Stimulated activated naive B cell treated with anti-CD40 and anti-IgM and Interleukin-4, amounts not matched to agents 10 μg/mL and 1 μg/mL and 100 μg/mL, for 72 hours (primary cell): ENCODE measurements at regions not wholly inside any gene's neighbourhood (a gene's known extent, or its start where the extent isn't known, plus 50 kb on each side); places are given as distances from the start of the nearest gene placed in this dataset.

Source experiments
- ATAC-seq, 2 donors: fragments of 150-1000 bp; cut with Tn5 transposase; replicated peaks; 2 replicates each; pipeline ENCODE4 v1.10.0; 2021; ENCODE audit warnings: moderate library complexity in 1 of 2
- DNase-seq: peaks from one replicate; pipeline ENCODE4 v3.0.0; 2021
- H3K27ac Mint-ChIP-seq: one replicate; pipeline ENCODE4 v1.8.0; 2022; ENCODE audit warnings: mild to moderate bottlenecking, mixed read lengths
- H3K27me3 Mint-ChIP-seq, 2 donors: one replicate each; pipeline ENCODE4 v1.8.0; 2022; ENCODE audit warnings: mixed read lengths in 2 of 2
- H3K36me3 Mint-ChIP-seq, 2 donors: one replicate each; pipeline ENCODE4 v1.8.0; 2022; ENCODE audit warnings: mixed read lengths in 2 of 2, mild to moderate bottlenecking in 1 of 2
- H3K4me1 Mint-ChIP-seq, 2 donors: one replicate each; pipeline ENCODE4 v1.8.0; 2022; ENCODE audit warnings: mixed read lengths in 2 of 2, mild to moderate bottlenecking in 1 of 2
- H3K4me3 Mint-ChIP-seq, 2 donors: one replicate each; pipeline ENCODE4 v1.8.0; 2022; ENCODE audit warnings: mild to moderate bottlenecking in 2 of 2, mixed read lengths in 2 of 2, moderate library complexity in 1 of 2
- H3K9me3 Mint-ChIP-seq, 2 donors: one replicate each; pipeline ENCODE4 v1.8.0; 2022; ENCODE audit warnings: mixed read lengths in 2 of 2, mild to moderate bottlenecking in 1 of 2

- Mint-ChIP-seq H3K27ac (no peak overlapping the region), H3K9me3 (peaks cover 8 to 14% of the 10 kb centered on the region in 2 donors), H3K36me3 (peaks cover 0 to 1% of the 10 kb centered on the region in 2 donors), H3K4me3 (no peak overlapping the region), H3K27me3 (peaks cover 3 to 42% of the 10 kb centered on the region in 2 donors), H3K4me1 (no peaks in the 10 kb centered on the region)
- no peak for DNase-seq
- ATAC-seq: no peak
These were observed 52.0 kb upstream of the NPTX2 start for GRCh38 chr7:98565103-98565502.

DNA sequence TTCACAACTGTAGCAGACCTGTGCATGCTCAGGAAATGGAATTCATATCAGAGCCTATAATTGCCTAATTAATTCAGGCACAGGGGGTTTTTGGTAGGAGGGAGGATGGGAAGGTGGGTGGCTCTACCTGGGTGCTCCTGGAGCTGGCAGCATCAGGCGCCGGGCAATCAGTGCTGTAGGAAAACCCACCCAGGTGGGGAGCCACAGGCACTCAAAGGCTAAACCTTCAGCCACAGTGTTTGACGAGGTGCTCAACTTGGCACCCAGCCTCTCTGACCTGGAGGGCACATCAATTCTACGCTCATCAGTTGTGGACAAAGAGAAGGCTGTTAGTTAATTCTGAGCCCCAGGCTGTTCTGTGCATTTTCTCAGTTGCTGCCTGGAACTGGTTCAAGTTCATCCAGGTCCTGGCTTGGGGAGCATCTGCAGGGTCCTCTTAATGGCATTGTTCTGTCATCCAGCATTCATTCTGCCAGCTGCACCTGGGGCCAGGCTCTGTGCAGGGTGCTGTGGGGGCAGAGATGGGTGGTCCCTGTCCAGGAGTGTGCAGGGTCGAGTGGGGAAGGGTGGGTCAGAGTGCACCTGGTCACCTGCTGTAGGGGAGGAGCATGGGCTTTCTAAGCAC is 54.1 kb upstream of the NPTX2 start:
- DNase-seq (no peak), ATAC-seq (no peak)
- peaks cover 0 to 1% of the 10 kb centered on the region in 2 donors for H3K36me3 Mint-ChIP-seq
- H3K9me3 Mint-ChIP-seq: peaks cover 15 to 20% of the 10 kb centered on the region in 2 donors
- no peak overlapping the region for H3K4me3 Mint-ChIP-seq
- no peaks in the 10 kb centered on the region for H3K4me1 Mint-ChIP-seq
- H3K27me3 Mint-ChIP-seq: peaks cover 0 to 34% of the 10 kb centered on the region in 2 donors
- H3K27ac Mint-ChIP-seq: no peak overlapping the region

DNA sequence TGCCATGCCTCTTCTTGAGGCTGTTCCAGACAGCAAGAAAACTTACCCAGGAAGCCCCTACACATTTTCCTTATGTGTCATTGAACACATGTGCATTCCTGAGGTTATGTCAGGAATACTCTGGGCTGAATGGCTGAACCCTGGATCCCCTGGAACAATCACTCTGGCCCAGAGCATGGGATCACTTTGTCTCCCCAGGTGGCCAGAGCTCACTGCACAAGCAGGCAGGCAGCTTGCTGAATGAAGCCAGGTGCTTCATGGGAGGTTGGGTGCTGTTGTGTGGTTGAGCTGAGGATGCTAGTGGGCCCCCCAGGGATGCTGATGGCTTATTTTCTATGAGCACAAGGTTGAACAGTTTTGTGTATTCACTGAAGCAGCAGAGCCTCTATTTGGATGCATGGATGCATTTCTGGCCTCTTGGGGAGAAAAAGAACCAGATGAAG is 54.7 kb upstream of the NPTX2 start:
- peaks cover 0 to 34% of the 10 kb centered on the region in 2 donors for H3K27me3 Mint-ChIP-seq
- H3K27ac Mint-ChIP-seq: no peak overlapping the region
- H3K36me3 Mint-ChIP-seq: peaks cover 0 to 1% of the 10 kb centered on the region in 2 donors
- H3K4me3 Mint-ChIP-seq: no peak overlapping the region
- DNase-seq (no peak), ATAC-seq (no peak)
- peaks cover 15 to 20% of the 10 kb centered on the region in 2 donors for H3K9me3 Mint-ChIP-seq
- H3K4me1 Mint-ChIP-seq: no peaks in the 10 kb centered on the region

DNA sequence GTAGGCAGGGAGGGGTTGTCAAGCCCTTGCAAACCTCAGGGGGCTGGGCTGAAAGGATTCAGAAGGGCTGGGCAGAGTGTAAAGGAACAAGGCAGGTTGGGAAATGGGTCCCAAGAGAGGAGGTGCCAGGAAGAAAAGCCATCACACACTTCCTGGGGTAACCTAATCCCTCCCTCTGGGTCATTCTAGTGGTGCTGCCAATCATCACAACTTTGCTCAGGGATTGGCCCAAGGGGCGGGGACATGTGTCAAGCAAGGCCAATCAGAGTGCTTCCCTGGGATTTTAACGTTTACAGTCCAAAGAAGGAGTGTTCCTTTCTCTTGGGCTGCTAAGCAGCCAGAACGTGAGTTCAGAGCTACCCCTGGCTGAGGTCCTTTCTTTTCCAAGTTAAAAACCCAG is 57.1 kb upstream of the NPTX2 start:
- no peak overlapping the region for H3K4me3 Mint-ChIP-seq
- peaks cover 4 to 34% of the 10 kb centered on the region in 2 donors for H3K27me3 Mint-ChIP-seq
- no peak for DNase-seq
- H3K9me3 Mint-ChIP-seq: peaks cover 18 to 19% of the 10 kb centered on the region in 2 donors
- no peak overlapping the region for H3K27ac Mint-ChIP-seq
- ATAC-seq: peak in 1 of 2 donors; percentile 42
- peaks cover 0 to 1% of the 10 kb centered on the region in 2 donors for H3K36me3 Mint-ChIP-seq
- no peaks in the 10 kb centered on the region for H3K4me1 Mint-ChIP-seq

- Mint-ChIP-seq H3K27ac (no peak overlapping the region), H3K9me3 (peaks cover 14 to 15% of the 10 kb centered on the region in 2 donors), H3K27me3 (peaks cover 4 to 34% of the 10 kb centered on the region in 2 donors), H3K36me3 (peaks cover 0 to 1% of the 10 kb centered on the region in 2 donors), H3K4me1 (no peaks in the 10 kb centered on the region), H3K4me3 (no peak overlapping the region)
- DNase-seq (no peak), ATAC-seq (no peak)
These were observed 57.9 kb upstream of the NPTX2 start for GRCh38 chr7:98559219-98559618.

DNA sequence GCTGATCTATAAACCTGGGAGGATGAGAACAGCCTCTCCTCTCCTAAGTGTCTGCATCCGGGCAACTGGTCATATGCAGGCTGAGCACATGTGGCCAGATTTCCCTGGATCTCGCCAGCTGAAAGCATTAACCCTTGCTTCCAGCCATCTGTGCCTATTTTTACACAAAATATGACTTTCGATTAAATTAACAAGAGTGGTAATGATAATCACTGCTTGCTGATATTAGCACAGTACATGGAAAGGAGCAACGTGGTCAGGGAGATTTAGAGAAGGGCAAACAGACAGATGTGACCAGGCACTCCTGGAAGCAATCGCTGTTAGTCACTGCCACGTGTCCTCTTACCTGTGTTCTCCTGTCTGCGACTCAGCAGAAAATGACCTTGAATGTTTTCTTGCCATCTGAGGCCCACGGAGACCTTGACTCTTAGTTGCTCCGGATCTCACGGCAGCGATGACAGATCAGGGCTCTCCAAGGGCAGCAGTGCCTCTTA is 59.5 kb upstream of the NPTX2 start:
- peaks cover 0 to 1% of the 10 kb centered on the region in 2 donors for H3K36me3 Mint-ChIP-seq
- DNase-seq: no peak
- peaks cover 10 to 21% of the 10 kb centered on the region in 2 donors for H3K9me3 Mint-ChIP-seq
- no peak overlapping the region for H3K27ac Mint-ChIP-seq
- no peaks in the 10 kb centered on the region for H3K4me1 Mint-ChIP-seq
- H3K4me3 Mint-ChIP-seq: no peak overlapping the region
- H3K27me3 Mint-ChIP-seq: peaks cover 4 to 23% of the 10 kb centered on the region in 2 donors
- no peak for ATAC-seq

GRCh38 chr7:98556288-98556687 is 60.8 kb upstream of the NPTX2 start:
- Mint-ChIP-seq H3K9me3 (peaks cover 20 to 31% of the 10 kb centered on the region in 2 donors), H3K36me3 (peaks cover 1 to 3% of the 10 kb centered on the region in 2 donors), H3K4me3 (no peak overlapping the region), H3K27me3 (peaks cover 4 to 15% of the 10 kb centered on the region in 2 donors), H3K4me1 (no peaks in the 10 kb centered on the region), H3K27ac (no peak overlapping the region)
- ATAC-seq (no peak), DNase-seq (no peak)

GRCh38 chr7:98555403-98555802 is 61.7 kb upstream of the NPTX2 start:
- no peak for DNase-seq
- no peak overlapping the region for H3K27ac Mint-ChIP-seq
- H3K27me3 Mint-ChIP-seq: peaks cover 4 to 7% of the 10 kb centered on the region in 2 donors
- H3K36me3 Mint-ChIP-seq: peaks cover 0 to 3% of the 10 kb centered on the region in 2 donors
- no peaks in the 10 kb centered on the region for H3K4me1 Mint-ChIP-seq
- H3K4me3 Mint-ChIP-seq: no peak overlapping the region
- H3K9me3 Mint-ChIP-seq: peaks cover 17 to 27% of the 10 kb centered on the region in 2 donors
- no peak for ATAC-seq

GRCh38 chr7:98553666-98554065 is 63.4 kb upstream of the NPTX2 start:
- ATAC-seq: no peak
- no peak for DNase-seq
- H3K36me3 Mint-ChIP-seq: peaks cover 0 to 3% of the 10 kb centered on the region in 2 donors
- no peaks in the 10 kb centered on the region for H3K4me1 Mint-ChIP-seq
- no peak overlapping the region for H3K4me3 Mint-ChIP-seq
- peaks cover 0 to 4% of the 10 kb centered on the region in 2 donors for H3K27me3 Mint-ChIP-seq
- H3K9me3 Mint-ChIP-seq: peaks cover 12 to 19% of the 10 kb centered on the region in 2 donors
- H3K27ac Mint-ChIP-seq: no peak overlapping the region

- ATAC-seq: no peak
- Mint-ChIP-seq H3K36me3 (peaks cover 0 to 3% of the 10 kb centered on the region in 2 donors), H3K27me3 (peaks cover 0 to 4% of the 10 kb centered on the region in 2 donors), H3K27ac (no peak overlapping the region), H3K4me1 (no peaks in the 10 kb centered on the region), H3K9me3 (peaks cover 21 to 22% of the 10 kb centered on the region in 2 donors), H3K4me3 (no peak overlapping the region)
- no peak for DNase-seq
These were observed 65.3 kb upstream of the NPTX2 start for GRCh38 chr7:98551611-98552273.

- ATAC-seq: no peak
- no peaks in the 10 kb centered on the region for H3K4me1 Mint-ChIP-seq
- no peak overlapping the region for H3K4me3 Mint-ChIP-seq
- H3K27me3 Mint-ChIP-seq: no peaks in the 10 kb centered on the region
- H3K9me3 Mint-ChIP-seq: peaks cover 18 to 22% of the 10 kb centered on the region in 2 donors
- H3K36me3 Mint-ChIP-seq: peaks cover 0 to 3% of the 10 kb centered on the region in 2 donors
- no peak for DNase-seq
- H3K27ac Mint-ChIP-seq: no peak overlapping the region
These were observed 68.1 kb upstream of the NPTX2 start for GRCh38 chr7:98548971-98549370.

DNA sequence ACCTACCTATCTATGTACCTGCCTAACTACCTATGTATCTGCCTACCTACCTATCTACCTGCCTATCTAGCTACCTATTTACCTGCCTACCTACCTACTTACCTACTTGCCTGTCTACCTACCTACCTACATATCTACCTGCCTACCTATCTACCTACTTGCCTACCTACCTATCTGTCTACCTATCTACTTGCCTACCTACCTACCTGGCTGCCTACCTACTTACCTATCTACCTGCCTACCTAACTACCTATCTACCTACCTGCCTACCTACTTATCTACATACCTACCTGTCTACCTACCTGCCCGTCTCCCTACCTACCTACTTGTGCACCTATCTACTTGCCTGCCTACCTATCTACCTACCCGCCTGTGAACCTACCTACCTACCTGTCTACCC is 68.7 kb upstream of the NPTX2 start:
- Mint-ChIP-seq H3K4me1 (no peaks in the 10 kb centered on the region), H3K27ac (no peak overlapping the region), H3K9me3 (peaks cover 16 to 22% of the 10 kb centered on the region in 2 donors), H3K36me3 (peaks cover 0 to 3% of the 10 kb centered on the region in 2 donors), H3K4me3 (no peak overlapping the region), H3K27me3 (no peaks in the 10 kb centered on the region)
- ATAC-seq (no peak), DNase-seq (no peak)

- Mint-ChIP-seq H3K4me3 (no peak overlapping the region), H3K4me1 (no peaks in the 10 kb centered on the region), H3K36me3 (peaks cover 0 to 3% of the 10 kb centered on the region in 2 donors), H3K27me3 (peaks cover 0 to 3% of the 10 kb centered on the region in 2 donors), H3K9me3 (peaks cover 3 to 7% of the 10 kb centered on the region in 2 donors), H3K27ac (no peak overlapping the region)
- no peak for ATAC-seq
- DNase-seq: no peak
These were observed 76.0 kb upstream of the NPTX2 start for GRCh38 chr7:98541101-98541500.

DNA sequence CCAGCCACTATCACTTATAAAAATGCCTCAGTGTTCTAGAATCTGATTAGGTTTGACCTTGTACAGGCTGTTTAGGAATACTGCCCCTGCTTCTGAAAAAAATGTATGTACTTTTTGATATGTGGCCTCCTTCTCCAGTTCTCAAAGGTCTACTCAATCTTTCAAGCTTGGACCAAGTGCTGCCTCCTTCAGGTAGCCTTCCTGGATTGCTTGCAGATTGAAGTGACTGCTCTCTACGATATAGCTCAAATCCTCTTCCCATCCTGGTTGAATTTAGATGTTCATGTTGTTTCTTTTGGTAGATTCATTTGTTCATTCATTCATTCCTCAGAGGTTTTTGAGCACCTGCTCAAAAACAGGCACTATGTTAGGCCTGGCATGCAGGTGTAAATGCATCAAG is 77.2 kb upstream of the NPTX2 start:
- Mint-ChIP-seq H3K4me1 (no peaks in the 10 kb centered on the region), H3K4me3 (no peak overlapping the region), H3K9me3 (peaks cover 5 to 7% of the 10 kb centered on the region in 2 donors), H3K36me3 (peaks cover 0 to 3% of the 10 kb centered on the region in 2 donors), H3K27me3 (peaks cover 0 to 3% of the 10 kb centered on the region in 2 donors), H3K27ac (no peak overlapping the region)
- DNase-seq (no peak), ATAC-seq (no peak)

- Mint-ChIP-seq H3K4me3 (no peak overlapping the region), H3K36me3 (peaks cover 0 to 3% of the 10 kb centered on the region in 2 donors), H3K27ac (no peak overlapping the region), H3K9me3 (peaks cover 8 to 9% of the 10 kb centered on the region in 2 donors), H3K4me1 (no peaks in the 10 kb centered on the region), H3K27me3 (peaks cover 3 to 5% of the 10 kb centered on the region in 2 donors)
- DNase-seq (no peak), ATAC-seq (no peak)
These were observed 80.3 kb upstream of the NPTX2 start for GRCh38 chr7:98536803-98537202.
